Thyroid gland (tissue), 4 donors: ENCODE measurements at regions not wholly inside any gene's neighbourhood (a gene's known extent, or its start where the extent isn't known, plus 50 kb on each side); places are given as distances from the start of the nearest gene placed in this dataset.

Experiments used
- CTCF ChIP-seq, 6 experiments: fragments of 200-600 bp in 3 of 6; fragments of 450-650 bp in 3 of 6; sonication (generic) in 3 of 6; IDR thresholded peaks; one replicate each; pipeline ENCODE4 v1.5.1; 2016 to 2019; ENCODE audit warnings: antibody characterized with exemption in 6 of 6, mild to moderate bottlenecking in 2 of 6, inconsistent platforms in 1 of 6, moderate library complexity in 1 of 6
- POLR2A ChIP-seq, 2 donors: fragments of 450-650 bp; IDR thresholded peaks; one replicate each; pipeline ENCODE4 v1.6.1; 2017; ENCODE audit warnings: antibody characterized with exemption in 2 of 2, mild to moderate bottlenecking in 2 of 2, moderate library complexity in 1 of 2

- TF ChIP-seq POLR2A (IDR thresholded peaks at IDR 0.05) (no peak), CTCF (IDR thresholded peaks at IDR 0.05) (no peak)
Measured at GRCh38 chr2:64887565-64887964, 101.6 kb upstream of the SLC1A4 start.
